Stimulated activated naive CD4-positive, alpha-beta T cell (primary cell): ENCODE measurements at regions not wholly inside any gene's neighbourhood (a gene's known extent, or its start where the extent isn't known, plus 50 kb on each side); places are given as distances from the start of the nearest gene placed in this dataset.

ENCODE experiments used
- DNase-seq, 6 experiments: peaks; one replicate each; lab custom pipeline; 2025; lab: John Stamatoyannopoulos, UW

GRCh38 chr16:86198206-86199118 is 299.5 kb downstream of the IRF8 start:
- no peak for DNase-seq

DNA sequence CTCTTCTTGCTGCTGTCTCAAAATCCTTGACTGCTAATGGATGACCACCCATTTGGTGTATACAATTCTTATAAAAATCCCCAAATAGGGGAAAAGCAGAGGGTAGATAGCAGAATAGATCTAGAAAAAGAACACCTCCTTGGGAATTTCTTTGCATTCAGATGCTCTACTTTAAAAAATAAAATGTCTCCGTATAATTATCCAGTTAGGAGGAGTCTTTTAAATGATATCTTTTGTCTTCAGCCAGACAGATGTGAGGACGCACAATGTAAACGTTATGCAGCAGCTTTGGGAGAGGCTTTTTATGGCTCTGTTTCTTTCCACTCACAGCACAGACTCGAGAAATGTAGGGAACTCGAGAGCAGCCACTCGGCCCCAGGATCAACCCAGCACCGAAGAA is 300.2 kb downstream of the IRF8 start:
- DNase-seq: no peak

DNA sequence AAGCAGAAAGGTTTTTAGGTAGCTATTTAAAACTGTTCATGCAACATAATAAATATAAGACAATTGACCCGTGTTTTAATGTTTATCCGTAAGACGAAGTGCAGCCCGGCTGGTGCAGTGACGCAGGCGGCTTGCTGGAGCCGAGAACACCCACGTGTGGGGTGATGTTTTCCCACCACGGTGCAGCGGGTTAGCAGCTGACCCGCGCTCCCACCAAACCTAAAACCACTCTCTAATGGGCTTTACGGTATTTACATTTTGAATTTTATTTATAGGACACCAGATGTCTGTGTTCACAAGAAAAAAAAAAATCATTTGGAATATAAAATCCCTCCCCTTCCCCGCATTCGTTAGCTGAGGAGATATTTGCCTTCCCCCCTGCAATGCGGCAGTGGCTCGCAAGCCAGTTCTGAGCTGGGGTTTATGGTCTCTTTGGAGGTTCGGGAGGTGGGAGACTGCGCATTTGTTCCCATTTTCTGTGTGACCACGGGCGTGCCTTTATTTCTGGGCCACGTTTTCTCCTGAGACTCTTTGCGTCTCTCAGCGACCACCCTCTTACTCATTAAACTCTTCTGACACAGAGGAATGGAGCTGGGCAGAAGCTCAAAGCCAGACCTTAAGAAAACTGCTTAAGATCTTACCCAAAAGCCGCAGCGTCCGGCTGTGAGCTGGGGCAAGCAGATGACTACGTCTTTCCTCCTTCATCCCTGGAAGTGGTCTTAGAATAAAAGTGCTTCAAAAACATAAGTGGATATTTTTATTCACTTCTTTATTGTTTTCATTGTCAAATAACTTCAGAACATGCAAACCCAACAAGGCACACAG is 301.1 kb downstream of the IRF8 start:
- DNase-seq: no peak

- DNase-seq: no peak
Observed at GRCh38 chr16:86200722-86201121, 301.8 kb downstream of the IRF8 start.

GRCh38 chr16:86201746-86202145 is 302.8 kb downstream of the IRF8 start:
- DNase-seq: no peak

DNA sequence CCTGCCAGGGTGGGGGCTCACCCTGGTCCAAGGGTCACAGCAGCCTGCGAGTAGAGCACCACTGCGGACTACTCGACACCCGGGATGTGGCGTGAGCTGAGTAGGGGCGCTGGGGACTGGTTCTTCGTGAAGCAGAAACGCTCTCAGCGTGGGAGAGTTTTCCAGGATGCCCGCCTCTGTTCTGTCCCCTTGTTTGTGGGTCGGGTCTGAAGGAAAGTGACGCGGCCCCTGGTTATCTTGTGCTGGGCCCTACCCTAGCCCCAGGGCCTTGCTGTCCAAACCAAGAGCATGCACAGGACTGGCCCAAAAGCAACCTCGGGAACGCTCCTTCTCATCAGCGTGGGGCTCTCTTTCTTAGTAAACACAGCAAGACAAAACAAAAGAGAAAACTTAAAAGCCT is 303.3 kb downstream of the IRF8 start:
- no peak for DNase-seq

DNA sequence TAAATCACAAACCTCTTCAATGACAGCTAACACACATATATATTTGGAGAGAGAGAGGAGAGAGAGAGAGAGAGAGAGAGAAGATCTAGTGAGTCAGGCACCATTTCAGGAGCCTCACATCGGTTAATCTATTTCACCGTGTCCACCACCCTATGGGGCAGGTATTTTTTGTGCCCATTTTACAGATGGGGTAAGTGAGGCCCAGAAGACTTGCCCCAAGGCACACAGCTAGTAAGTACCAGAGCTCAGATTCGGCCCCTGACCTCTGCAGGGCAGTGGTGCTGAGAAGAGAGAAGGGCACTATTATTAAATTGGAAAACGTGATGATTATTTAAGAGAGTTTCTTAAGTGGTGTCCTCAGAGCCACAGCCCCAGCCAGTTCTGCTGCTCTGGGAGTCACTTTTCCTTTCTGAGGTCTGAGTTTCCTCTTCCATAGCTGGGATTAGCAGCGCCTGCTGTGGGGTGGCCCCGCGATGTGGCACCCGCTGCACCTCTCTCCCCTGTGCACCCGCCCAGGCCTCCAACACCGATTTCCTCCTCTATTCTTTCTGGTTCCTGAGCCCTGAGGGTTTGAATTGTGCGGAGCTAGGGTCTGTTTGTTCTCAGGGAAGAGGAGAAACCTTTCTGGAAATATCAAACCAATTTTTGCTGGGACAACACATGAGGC is 303.9 kb downstream of the IRF8 start:
- no peak for DNase-seq

- no peak for DNase-seq
Observed at GRCh38 chr16:86203557-86204275, 304.8 kb downstream of the IRF8 start.

DNA sequence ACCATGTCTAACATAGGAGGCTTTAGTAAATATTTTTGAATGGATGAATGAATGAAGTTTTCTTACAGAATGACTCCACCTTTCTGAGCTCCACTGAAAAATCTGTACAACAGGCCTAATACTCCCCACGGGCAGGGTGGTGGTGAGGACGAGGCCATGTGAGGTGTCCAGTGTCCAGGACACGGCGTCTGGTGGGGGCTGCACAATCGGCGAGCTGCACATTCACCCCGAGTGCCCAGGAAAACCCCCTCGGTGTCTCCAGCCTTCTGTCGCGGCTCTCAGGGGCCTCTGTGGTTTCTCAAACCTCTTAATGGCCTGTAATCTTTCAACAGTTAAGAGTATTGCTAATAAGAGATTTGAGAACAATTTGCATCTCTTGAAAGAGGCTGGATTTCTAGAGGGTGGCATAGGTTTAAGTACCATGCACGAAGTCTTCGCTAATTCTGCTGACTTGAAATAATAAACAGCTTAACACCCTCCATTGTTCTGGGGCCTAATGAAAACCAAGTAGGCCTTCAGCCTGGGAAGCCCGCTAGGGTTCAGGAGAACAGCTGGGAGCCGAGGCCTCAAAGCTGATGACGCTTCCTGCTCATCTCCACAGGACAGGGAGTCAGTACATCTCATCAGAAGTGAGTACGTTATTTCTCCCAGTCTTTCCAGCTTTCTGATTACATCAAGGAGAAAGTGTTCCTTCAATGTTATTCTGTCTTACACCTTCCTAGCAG is 304.6 kb upstream of the FOXF1 start:
- DNase-seq: no peak

GRCh38 chr16:86207350-86207749 is 303.0 kb upstream of the FOXF1 start:
- no peak for DNase-seq

GRCh38 chr16:86209202-86209601 is 301.1 kb upstream of the FOXF1 start:
- no peak for DNase-seq

DNA sequence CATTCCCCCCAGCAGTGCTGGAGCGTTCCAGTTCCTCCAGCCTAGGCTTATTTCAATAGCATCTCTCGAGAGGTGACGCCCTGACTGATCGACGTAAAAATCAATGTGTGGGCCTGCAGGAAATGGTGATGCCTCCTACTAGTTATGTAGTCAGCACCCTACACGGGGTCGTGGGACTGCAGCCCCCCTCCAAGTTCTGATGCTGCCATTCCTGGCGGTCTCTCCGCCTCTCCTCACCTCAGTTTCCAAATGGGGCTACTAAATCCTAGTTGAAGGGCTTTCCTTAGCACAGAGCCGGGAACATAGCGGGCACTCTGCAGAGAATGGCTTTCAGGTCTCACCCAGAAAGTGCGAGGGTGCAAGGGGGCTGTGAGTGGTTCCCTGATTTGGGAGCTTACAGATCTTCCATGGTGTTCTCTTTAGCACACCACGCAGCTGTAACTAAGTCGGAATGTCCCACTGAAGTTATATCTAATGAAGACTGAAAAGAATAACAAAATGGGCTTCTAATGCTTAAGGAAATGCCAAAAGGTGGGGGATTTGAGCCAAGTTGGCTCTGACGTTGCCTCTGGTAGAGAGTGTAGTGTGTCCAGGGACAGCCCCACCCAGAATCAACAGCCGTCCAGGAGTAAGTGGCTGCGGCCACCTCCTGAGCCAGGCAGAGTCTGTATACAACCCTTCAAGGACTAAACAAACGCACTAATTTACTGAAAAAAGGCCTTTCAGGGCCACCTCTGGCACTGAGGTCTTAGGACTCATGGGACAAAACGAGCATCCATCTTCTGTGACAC is 299.7 kb upstream of the FOXF1 start:
- no peak for DNase-seq

DNA sequence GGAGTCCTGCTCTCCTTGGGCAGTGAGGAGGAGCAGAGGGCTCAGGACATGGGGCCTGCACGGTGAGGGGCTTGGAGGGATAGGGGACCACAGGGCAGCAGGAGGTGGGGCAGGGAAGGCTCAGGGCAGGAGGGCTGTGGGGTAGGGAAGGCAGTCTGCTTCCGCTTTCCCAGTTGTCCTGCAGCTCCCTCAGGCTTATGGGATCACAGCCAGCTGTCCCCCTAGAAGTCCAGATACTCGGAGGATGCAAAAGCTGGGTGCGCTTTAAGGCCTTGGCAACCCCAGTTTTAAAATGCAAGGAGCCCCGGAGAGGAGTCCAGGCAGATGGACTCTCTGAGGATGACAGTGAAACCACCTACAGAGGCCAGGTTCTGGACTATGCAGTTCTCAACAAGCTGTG is 299.1 kb upstream of the FOXF1 start:
- DNase-seq: no peak

DNA sequence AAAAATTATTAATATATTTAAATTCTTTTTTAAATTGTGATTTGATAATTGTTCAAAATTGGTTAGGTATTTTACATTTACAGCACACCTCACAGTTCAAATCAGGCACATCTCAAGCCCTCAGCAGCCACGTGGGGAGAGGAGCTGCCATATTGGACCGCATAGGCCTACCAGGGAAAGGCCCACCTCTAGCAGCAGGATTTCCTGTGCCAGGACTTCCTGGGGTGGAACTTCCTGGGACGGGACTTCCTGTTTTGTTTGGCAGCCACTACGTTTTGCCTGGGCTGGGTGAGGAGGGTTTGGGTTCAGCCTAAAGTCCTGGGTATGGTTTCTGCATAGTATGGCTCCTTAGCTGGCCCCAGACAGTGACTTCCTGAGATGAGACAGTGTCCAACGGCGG is 298.5 kb upstream of the FOXF1 start:
- DNase-seq: no peak

- no peak for DNase-seq
Observed at GRCh38 chr16:86212706-86213436, 297.5 kb upstream of the FOXF1 start.

DNA sequence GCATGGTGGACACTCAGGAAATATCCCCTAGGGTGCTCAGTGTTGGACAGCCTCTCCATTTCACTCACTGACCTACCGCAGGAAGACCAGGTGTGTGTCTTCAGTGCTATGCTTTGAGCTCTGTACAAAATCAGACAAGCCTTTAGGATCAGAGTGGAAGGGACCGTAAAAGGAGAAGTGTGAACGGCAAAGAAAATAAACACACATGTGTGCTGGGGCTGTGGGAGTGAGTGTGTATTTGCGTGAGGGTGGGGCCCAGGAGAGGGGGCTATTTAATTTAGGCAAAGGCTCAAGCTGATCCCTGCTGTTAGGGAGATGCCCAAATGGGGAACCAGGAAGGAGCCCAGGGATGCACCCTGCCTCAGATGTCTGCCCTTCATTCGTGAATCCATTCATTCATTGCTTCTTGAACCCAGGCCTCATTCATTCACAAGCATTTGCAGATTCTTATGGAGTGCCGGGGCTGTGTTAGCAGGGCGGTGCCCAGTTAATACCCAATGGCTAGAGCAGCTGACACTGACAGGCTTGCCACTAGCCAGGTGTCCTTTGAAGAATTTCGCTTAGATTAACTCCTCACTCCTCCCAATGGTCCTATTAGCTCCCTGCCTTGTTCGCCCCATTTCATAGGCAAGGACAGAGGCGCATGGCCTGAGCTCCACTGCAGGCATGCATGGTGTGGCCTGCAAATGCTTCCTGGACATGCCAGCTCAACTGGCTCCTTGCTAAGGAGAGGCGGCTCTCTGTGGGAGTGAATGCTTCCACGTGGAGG is 296.7 kb upstream of the FOXF1 start:
- DNase-seq: no peak

GRCh38 chr16:86214326-86215232 is 295.7 kb upstream of the FOXF1 start:
- DNase-seq: no peak
